HepG2 (cell line): ENCODE measurements at regions not wholly inside any gene's neighbourhood (a gene's known extent, or its start where the extent isn't known, plus 50 kb on each side); places are given as distances from the start of the nearest gene placed in this dataset.

ENCODE experiments used
- ATAC-seq: fragments of 200-7000 bp; cut with Tn5 transposase; 3 replicates; pipeline ENCODE4 v1.9.1; 2020; ENCODE audit warnings: mild to moderate bottlenecking, moderate library complexity
- BruUV-seq: library from RNA; stranded (reverse); fragments of 400-500 nt; replicated peaks from 2 replicates; lab custom pipeline; 2021; lab: Mats Ljungman, UMichigan
- CTCF ChIA-PET: fragments of 300-600 bp; formaldehyde crosslinking; extraction: SDS; loops from one replicate; lab custom pipeline; 2021; ENCODE audit warnings: low total read pairs, inconsistent platforms, low intra/inter-chr PET ratio; lab: Yijun Ruan, JAX
- POLR2A ChIA-PET: fragments of 350-600 bp; sonication (Branson Sonifier 250); formaldehyde crosslinking; loops from one replicate; lab custom pipeline; 2020; ENCODE audit warnings: antibody characterized with exemption, inconsistent platforms; lab: Yijun Ruan, JAX
- DNase-seq: peaks from one replicate; pipeline ENCODE4 v3.0.0-alpha.2; 2015; ENCODE audit warnings: low spot score
- FAIRE-seq: peaks from 3 replicates; lab custom pipeline; 2011; peaks lifted over from hg19 to GRCh38; lab: Jason Lieb, UNC
- H2AFZ ChIP-seq: one replicate; pipeline ENCODE4 v1.6.1; 2011; ENCODE audit warnings: low read length, inconsistent platforms
- H3K27ac ChIP-seq: fragments of 300-600 bp; 3 replicates; pipeline ENCODE4 v1.8.0; 2011; ENCODE audit warnings: mixed run types, mild to moderate bottlenecking, mixed read lengths, low read length, inconsistent platforms; ENCODE audit not compliant: insufficient read depth; ENCODE audit errors: extremely low read length
- H3K27me3 ChIP-seq, 2 experiments: fragments of 200-600 bp in 1 of 2; 2 replicates in 1 of 2; 3 replicates in 1 of 2; pipeline versions ENCODE4 v1.6.0 to v1.8.0; 2011; ENCODE audit warnings: low read length in 2 of 2, mild to moderate bottlenecking in 2 of 2, moderate library complexity in 2 of 2, inconsistent platforms in 1 of 2; ENCODE audit not compliant: insufficient read depth in 2 of 2, control insufficient read depth in 1 of 2
- H3K36me3 ChIP-seq, 2 experiments: fragments of 200-600 bp in 1 of 2; replicated peaks in 1 of 2; 2 replicates in 1 of 2; 3 replicates in 1 of 2; pipeline versions ENCODE4 v1.5.1 to v1.8.0; 2011; ENCODE audit warnings: low read length in 2 of 2, inconsistent platforms in 1 of 2; ENCODE audit not compliant: insufficient read depth in 2 of 2, control insufficient read depth in 1 of 2
- H3K4me1 ChIP-seq: 2 replicates; pipeline ENCODE4 v1.5.1; 2012; ENCODE audit warnings: low read length, inconsistent platforms; ENCODE audit not compliant: insufficient read depth
- H3K4me2 ChIP-seq: 2 replicates; pipeline ENCODE4 v1.6.0; 2011; ENCODE audit warnings: low read depth, low read length, inconsistent platforms
- H3K4me3 ChIP-seq, 3 experiments: fragments of 200-600 bp in 1 of 3; sonication (generic), shearing (Covaris generic) in 1 of 3; replicated peaks in 1 of 3; 2 replicates each; pipeline ENCODE4 v1.5.1; 2011 to 2016; ENCODE audit warnings: low read length in 3 of 3, inconsistent platforms in 2 of 3, low read depth in 2 of 3, mild to moderate bottlenecking in 2 of 3, control low read depth in 1 of 3, mixed read lengths in 1 of 3; ENCODE audit not compliant: insufficient read depth in 1 of 3
- H3K79me2 ChIP-seq: one replicate; pipeline ENCODE4 v1.6.1; 2011; ENCODE audit warnings: low read length, inconsistent platforms; ENCODE audit not compliant: insufficient read depth
- H3K9ac ChIP-seq: 2 replicates; pipeline ENCODE4 v1.6.0; 2011; ENCODE audit warnings: mild to moderate bottlenecking, low read depth, low read length, inconsistent platforms; ENCODE audit not compliant: insufficient read depth
- H3K9me3 ChIP-seq: 2 replicates; pipeline ENCODE4 v1.5.1; 2012; ENCODE audit warnings: mild to moderate bottlenecking, low read length
- H4K20me1 ChIP-seq: 2 replicates; pipeline ENCODE4 v1.6.0; 2011; ENCODE audit warnings: inconsistent platforms, mild to moderate bottlenecking, low read length, moderate library complexity; ENCODE audit not compliant: insufficient read depth
- HCFC1 ChIP-seq: fragments of 150-350 bp; IDR thresholded peaks from 2 replicates; pipeline ENCODE4 v1.6.1; 2014; ENCODE audit warnings: low read depth, low read length
- HNRNPK ChIP-seq: fragments of 200-400 bp; formaldehyde crosslinking; IDR thresholded peaks from 2 replicates; pipeline ENCODE4 v1.6.1; 2018; ENCODE audit warnings: low read length, low read depth, moderate library complexity, mild to moderate bottlenecking; ENCODE audit not compliant: poor library complexity, severe bottlenecking
- IRF2 ChIP-seq: IDR thresholded peaks from 2 replicates; pipeline ENCODE4 v1.6.1; 2018; ENCODE audit warnings: missing genetic modification reagents, missing compliant biosample characterization
- KMT2A ChIP-seq: sonication (generic); formaldehyde crosslinking; IDR thresholded peaks from 2 replicates; pipeline ENCODE4 v1.4.0; 2020; ENCODE audit warnings: missing genetic modification reagents
- PAX8 ChIP-seq: sonication (generic); formaldehyde crosslinking; IDR thresholded peaks from 2 replicates; pipeline ENCODE4 v1.8.0; 2022; ENCODE audit warnings: mild to moderate bottlenecking, missing genetic modification reagents, borderline replicate concordance
- RAD21 ChIP-seq: fragments of 450-650 bp; formaldehyde crosslinking; IDR thresholded peaks from 2 replicates; pipeline ENCODE4 v1.5.0; 2020; ENCODE audit warnings: mild to moderate bottlenecking
- RBAK ChIP-seq: sonication (generic); formaldehyde crosslinking; IDR thresholded peaks from 2 replicates; pipeline ENCODE4 v1.5.1; 2020; ENCODE audit warnings: mild to moderate bottlenecking, missing genetic modification reagents
- SMC3 ChIP-seq: IDR thresholded peaks from 2 replicates; pipeline ENCODE4 v1.6.1; 2011; ENCODE audit warnings: low read length, improper control_type of control experiment
- SP2 ChIP-seq: sonication (generic); formaldehyde crosslinking; IDR thresholded peaks from 2 replicates; pipeline ENCODE4 v1.5.1; 2020; ENCODE audit warnings: mild to moderate bottlenecking, missing genetic modification reagents
- SRSF1 ChIP-seq: fragments of 200-400 bp; formaldehyde crosslinking; optimal IDR thresholded peaks from 2 replicates; pipeline ENCODE3; 2017; ENCODE audit warnings: mild to moderate bottlenecking, low read depth, low read length, moderate library complexity
- YY1 ChIP-seq: IDR thresholded peaks from 2 replicates; pipeline ENCODE4 v1.6.1; 2011; ENCODE audit warnings: low read length, low read depth, moderate library complexity, mild to moderate bottlenecking; ENCODE audit not compliant: insufficient read depth, insufficient replicate concordance
- ZNF20 ChIP-seq: sonication (generic); formaldehyde crosslinking; IDR thresholded peaks from 2 replicates; pipeline ENCODE4 v1.4.0; 2020; ENCODE audit warnings: mild to moderate bottlenecking, moderate library complexity, missing genetic modification reagents
- ZNF510 ChIP-seq: sonication (generic); formaldehyde crosslinking; IDR thresholded peaks from 2 replicates; pipeline ENCODE4 v1.4.0; 2020; ENCODE audit warnings: low read depth, mild to moderate bottlenecking, missing genetic modification reagents
- ZSCAN30 ChIP-seq: sonication (generic); formaldehyde crosslinking; IDR thresholded peaks from 2 replicates; pipeline ENCODE4 v1.5.0; 2020; ENCODE audit warnings: mild to moderate bottlenecking, missing genetic modification reagents
- WGBS: methylation state at CpG from one replicate; pipeline ENCODE4 v1.1.6; 2017; ENCODE audit warnings: low lambda C conversion rate; 5-methylcytosine and 5-hydroxymethylcytosine counted together
- in situ Hi-C: cut with HindIII; loops from 2 replicates; pipeline ENCODE4 v1.10.0; 2017; ENCODE audit warnings: low pct_unique_long_range_greater_than_20kb; ENCODE audit not compliant: extremely low pct_ligation_motif_present
- intact Hi-C: fragments of 100-400 bp; cut with micrococcal nuclease; formaldehyde crosslinking; loops from one replicate; pipeline ENCODE4 v1.10.0; 2022; ENCODE audit not compliant: unreplicated experiment
- TF ChIP-seq, protein P1 (sequence below): sonication (generic); formaldehyde crosslinking; IDR thresholded peaks from 2 replicates; pipeline ENCODE4 v1.9.0; 2022; ENCODE audit warnings: low read depth, missing genetic modification reagents
- TF ChIP-seq, protein P2 (sequence below): sonication (generic); formaldehyde crosslinking; IDR thresholded peaks from 2 replicates; pipeline ENCODE4 v1.4.0; 2020; ENCODE audit warnings: missing genetic modification reagents
- TF ChIP-seq, protein P3 (sequence below): sonication (generic); formaldehyde crosslinking; IDR thresholded peaks from 2 replicates; pipeline ENCODE4 v1.4.0; 2020; ENCODE audit warnings: mild to moderate bottlenecking, missing genetic modification reagents
- TF ChIP-seq, protein P4 (sequence below): sonication (generic); formaldehyde crosslinking; IDR thresholded peaks from 2 replicates; pipeline ENCODE4 v1.4.0; 2020; ENCODE audit warnings: mild to moderate bottlenecking, missing genetic modification reagents

DNA sequence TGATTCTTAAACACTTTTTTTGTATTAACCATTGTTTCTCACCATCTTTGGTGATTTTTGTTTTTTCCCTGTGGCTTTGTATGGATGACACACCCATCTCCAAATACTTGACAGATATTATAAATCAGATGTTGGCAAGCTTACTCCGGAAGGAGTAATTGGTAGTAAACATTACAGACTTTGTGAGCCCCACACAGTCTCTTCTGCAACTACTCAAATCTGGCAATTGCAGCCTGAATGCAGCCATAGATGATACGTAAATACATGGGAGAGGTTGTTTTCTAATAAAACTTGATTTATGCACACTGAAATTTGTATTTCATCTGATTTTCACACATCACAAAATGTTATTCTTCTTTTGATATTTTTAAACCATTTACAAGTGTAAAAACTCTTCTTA, 331.5 kb downstream of the ARPP21 start:
- no peak overlapping the region for H3K4me2 ChIP-seq

More for the DNA sequence above, 331.5 kb downstream of the ARPP21 start:
- H3K4me1 ChIP-seq, result no peaks in the 10 kb centered on the region
- no peaks in the 10 kb centered on the region for H3K9me3 ChIP-seq
- H3K4me3 ChIP-seq, result no peak overlapping the region
- DNase-seq, result no peak
- ChIA-PET CTCF (no interaction called here), POLR2A (no interaction called here)
- in situ Hi-C loops (no loop called here), intact Hi-C loops (no loop called here)
- no TSS peak for BruUV-seq
- no peaks in the 10 kb centered on the region; a peak in 1 of 5 replicates for H3K27me3 ChIP-seq
- FAIRE-seq, result no peak
- H3K79me2 ChIP-seq, result no peaks in the 10 kb centered on the region
- H2AFZ ChIP-seq, result no peak overlapping the region
- no peaks in the 10 kb centered on the region for H3K36me3 ChIP-seq
- TF ChIP-seq HNRNPK (no peak), HCFC1 (no peak), PAX8 (CRISPR knock-in tag) (no peak), RBAK (no peak), ZNF510 (CRISPR knock-in tag) (no peak), ZSCAN30 (CRISPR knock-in tag) (no peak), SRSF1 (no peak), SP2 (CRISPR knock-in tag) (no peak), YY1 (no peak), SMC3 (no peak), RAD21 (CRISPR knock-in tag) (no peak), IRF2 (CRISPR knock-in tag) (no peak), ZNF20 (CRISPR knock-in tag) (no peak), KMT2A (CRISPR knock-in tag) (no peak)
- TF ChIP-seq, protein P1, sequence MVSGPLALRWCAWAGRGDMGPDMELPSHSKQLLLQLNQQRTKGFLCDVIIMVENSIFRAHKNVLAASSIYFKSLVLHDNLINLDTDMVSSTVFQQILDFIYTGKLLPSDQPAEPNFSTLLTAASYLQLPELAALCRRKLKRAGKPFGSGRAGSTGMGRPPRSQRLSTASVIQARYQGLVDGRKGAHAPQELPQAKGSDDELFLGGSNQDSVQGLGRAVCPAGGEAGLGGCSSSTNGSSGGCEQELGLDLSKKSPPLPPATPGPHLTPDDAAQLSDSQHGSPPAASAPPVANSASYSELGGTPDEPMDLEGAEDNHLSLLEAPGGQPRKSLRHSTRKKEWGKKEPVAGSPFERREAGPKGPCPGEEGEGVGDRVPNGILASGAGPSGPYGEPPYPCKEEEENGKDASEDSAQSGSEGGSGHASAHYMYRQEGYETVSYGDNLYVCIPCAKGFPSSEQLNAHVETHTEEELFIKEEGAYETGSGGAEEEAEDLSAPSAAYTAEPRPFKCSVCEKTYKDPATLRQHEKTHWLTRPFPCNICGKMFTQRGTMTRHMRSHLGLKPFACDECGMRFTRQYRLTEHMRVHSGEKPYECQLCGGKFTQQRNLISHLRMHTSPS (CRISPR knock-in tag), result no peak
- TF ChIP-seq, protein P2, sequence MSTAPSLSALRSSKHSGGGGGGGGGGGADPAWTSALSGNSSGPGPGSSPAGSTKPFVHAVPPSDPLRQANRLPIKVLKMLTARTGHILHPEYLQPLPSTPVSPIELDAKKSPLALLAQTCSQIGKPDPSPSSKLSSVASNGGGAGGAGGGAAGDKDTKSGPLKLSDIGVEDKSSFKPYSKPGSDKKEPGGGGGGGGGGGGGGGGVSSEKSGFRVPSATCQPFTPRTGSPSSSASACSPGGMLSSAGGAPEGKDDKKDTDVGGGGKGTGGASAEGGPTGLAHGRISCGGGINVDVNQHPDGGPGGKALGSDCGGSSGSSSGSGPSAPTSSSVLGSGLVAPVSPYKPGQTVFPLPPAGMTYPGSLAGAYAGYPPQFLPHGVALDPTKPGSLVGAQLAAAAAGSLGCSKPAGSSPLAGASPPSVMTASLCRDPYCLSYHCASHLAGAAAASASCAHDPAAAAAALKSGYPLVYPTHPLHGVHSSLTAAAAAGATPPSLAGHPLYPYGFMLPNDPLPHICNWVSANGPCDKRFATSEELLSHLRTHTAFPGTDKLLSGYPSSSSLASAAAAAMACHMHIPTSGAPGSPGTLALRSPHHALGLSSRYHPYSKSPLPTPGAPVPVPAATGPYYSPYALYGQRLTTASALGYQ, result no peak
- TF ChIP-seq, protein P3, sequence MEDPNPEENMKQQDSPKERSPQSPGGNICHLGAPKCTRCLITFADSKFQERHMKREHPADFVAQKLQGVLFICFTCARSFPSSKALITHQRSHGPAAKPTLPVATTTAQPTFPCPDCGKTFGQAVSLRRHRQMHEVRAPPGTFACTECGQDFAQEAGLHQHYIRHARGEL (CRISPR knock-in tag), result no peak
- TF ChIP-seq, protein P4, sequence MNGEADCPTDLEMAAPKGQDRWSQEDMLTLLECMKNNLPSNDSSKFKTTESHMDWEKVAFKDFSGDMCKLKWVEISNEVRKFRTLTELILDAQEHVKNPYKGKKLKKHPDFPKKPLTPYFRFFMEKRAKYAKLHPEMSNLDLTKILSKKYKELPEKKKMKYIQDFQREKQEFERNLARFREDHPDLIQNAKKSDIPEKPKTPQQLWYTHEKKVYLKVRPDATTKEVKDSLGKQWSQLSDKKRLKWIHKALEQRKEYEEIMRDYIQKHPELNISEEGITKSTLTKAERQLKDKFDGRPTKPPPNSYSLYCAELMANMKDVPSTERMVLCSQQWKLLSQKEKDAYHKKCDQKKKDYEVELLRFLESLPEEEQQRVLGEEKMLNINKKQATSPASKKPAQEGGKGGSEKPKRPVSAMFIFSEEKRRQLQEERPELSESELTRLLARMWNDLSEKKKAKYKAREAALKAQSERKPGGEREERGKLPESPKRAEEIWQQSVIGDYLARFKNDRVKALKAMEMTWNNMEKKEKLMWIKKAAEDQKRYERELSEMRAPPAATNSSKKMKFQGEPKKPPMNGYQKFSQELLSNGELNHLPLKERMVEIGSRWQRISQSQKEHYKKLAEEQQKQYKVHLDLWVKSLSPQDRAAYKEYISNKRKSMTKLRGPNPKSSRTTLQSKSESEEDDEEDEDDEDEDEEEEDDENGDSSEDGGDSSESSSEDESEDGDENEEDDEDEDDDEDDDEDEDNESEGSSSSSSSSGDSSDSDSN (CRISPR knock-in tag), result no peak
- TF ChIP-seq, all 625 proteins: peak for 0
- no peak overlapping the region for H3K27ac ChIP-seq
- no peak for ATAC-seq
- WGBS, result 34% methylated on average over 2 of the region's 2 CpGs
- no peak overlapping the region for H3K9ac ChIP-seq
- no peaks in the 10 kb centered on the region for H4K20me1 ChIP-seq
